ENCODE measurements at regions not wholly inside any gene's neighbourhood (a gene's known extent, or its start where the extent isn't known, plus 50 kb on each side); places are given as distances from the start of the nearest gene placed in this dataset.

GRCh38 chr5:82918311-82919031 lies 158.7 kb downstream of the TMEM167A start (continued):
- TF ChIP-seq ATF6 (CRISPR knock-in tag; IDR thresholded peaks at IDR 0.05): no peak
- no peak for TF ChIP-seq FOXP1 (CRISPR knock-in tag; IDR thresholded peaks at IDR 0.05; ENCODE audit: borderline replicate concordance)
- no peak for TF ChIP-seq CTCF (IDR thresholded peaks at IDR 0.05)
- TF ChIP-seq NFATC4 (CRISPR knock-in tag; IDR thresholded peaks at IDR 0.05): no peak

- peaks cover 26% of the 10 kb centered on the region for H3K9me3 Mint-ChIP-seq
- peaks cover 21% of the 10 kb centered on the region for H3K36me3 Mint-ChIP-seq
- peaks cover 23% of the 10 kb centered on the region for H3K4me1 Mint-ChIP-seq
- ChIA-PET CTCF (no interaction called here), POLR2A (no interaction called here)
- no peaks in the 10 kb centered on the region for H3K27me3 Mint-ChIP-seq (ENCODE audit: low read depth)
- no peak overlapping the region for H3K27ac Mint-ChIP-seq
- ATAC-seq (no peak), DNase-seq (ENCODE audit: low spot score) (no peak)
- no peak for TF ChIP-seq ESRRA (CRISPR knock-in tag; IDR thresholded peaks at IDR 0.05; ENCODE audit: borderline replicate concordance)
- TF ChIP-seq E2F5 (CRISPR knock-in tag; IDR thresholded peaks at IDR 0.05): no peak
- TF ChIP-seq USF2 (CRISPR knock-in tag; IDR thresholded peaks at IDR 0.05): no peak
- TF ChIP-seq ZNF423 (CRISPR knock-in tag; IDR thresholded peaks at IDR 0.05): no peak
- no peak for TF ChIP-seq PRRX2 (CRISPR knock-in tag; IDR thresholded peaks at IDR 0.05)
- TF ChIP-seq SMAD4 (CRISPR knock-in tag; IDR thresholded peaks at IDR 0.05): no peak
- no peak for TF ChIP-seq CBFB (CRISPR knock-in tag; IDR thresholded peaks at IDR 0.05; ENCODE audit: low read depth)
- TF ChIP-seq ATF1 (CRISPR knock-in tag; IDR thresholded peaks at IDR 0.05): no peak
- no peak for TF ChIP-seq ATF2 (CRISPR knock-in tag; IDR thresholded peaks at IDR 0.05; ENCODE audit: borderline replicate concordance, low read depth)
- H3K4me3 Mint-ChIP-seq: no peak overlapping the region
Observed at GRCh38 chr5:82917584-82917983, 159.6 kb downstream of the TMEM167A start.

- no peak for ATAC-seq
- Mint-ChIP-seq H3K9me3 (peaks cover 26% of the 10 kb centered on the region), H3K27me3 (ENCODE audit: low read depth) (no peaks in the 10 kb centered on the region), H3K27ac (no peak overlapping the region), H3K36me3 (peaks cover 21% of the 10 kb centered on the region), H3K4me3 (no peak overlapping the region), H3K4me1 (peaks cover 17% of the 10 kb centered on the region)
- TF ChIP-seq JUN (CRISPR knock-in tag; IDR thresholded peaks at IDR 0.05) (no peak), FOXK1 (CRISPR knock-in tag; IDR thresholded peaks at IDR 0.05) (no peak), TEAD4 (CRISPR knock-in tag; IDR thresholded peaks at IDR 0.05) (no peak), USF2 (CRISPR knock-in tag; IDR thresholded peaks at IDR 0.05) (no peak), E2F1 (CRISPR knock-in tag; IDR thresholded peaks at IDR 0.05) (no peak), SOX15 (CRISPR knock-in tag; IDR thresholded peaks at IDR 0.05) (no peak)
- DNase-seq (ENCODE audit: low spot score): no peak
- CTCF ChIA-PET: no interaction called here
- POLR2A ChIA-PET: no interaction called here
Observed at GRCh38 chr5:82913971-82914370, 163.2 kb downstream of the TMEM167A start.
